Natural killer cell treated with Interleukin-12 subunit alpha and Interleukin-12 subunit beta and Interleukin-15 and Interleukin-18, amount 100 ng/mL, for 72 hours (primary cell): ENCODE measurements at regions not wholly inside any gene's neighbourhood (a gene's known extent, or its start where the extent isn't known, plus 50 kb on each side); places are given as distances from the start of the nearest gene placed in this dataset.
"Not testable (repeated sequence)": the region's sequence is repeated elsewhere in the genome, so short reads cannot be mapped to it uniquely, and the experiment has no call there.

Experiments used
- ATAC-seq, 2 donors: fragments of 150-1000 bp; cut with Tn5 transposase in 1 of 2; sonication (Bioruptor Pico), chemical (Tn5 transposase) in 1 of 2; 2 replicates each; pipeline ENCODE4 v1.10.0; 2021
- DNase-seq: peaks from one replicate; pipeline ENCODE4 v3.0.0; 2022; ENCODE audit warnings: low spot score
- H3K27ac Mint-ChIP-seq, 2 donors: 1 replicate in 1 of 2; 2 replicates in 1 of 2; pipeline ENCODE4 v1.8.0; 2022; ENCODE audit warnings: mixed read lengths in 2 of 2, mild to moderate bottlenecking in 1 of 2, moderate library complexity in 1 of 2
- H3K27me3 Mint-ChIP-seq, 2 donors: 1 replicate in 1 of 2; 2 replicates in 1 of 2; pipeline ENCODE4 v1.8.0; 2022; ENCODE audit warnings: mixed read lengths in 2 of 2
- H3K36me3 Mint-ChIP-seq: one replicate; pipeline ENCODE4 v1.8.0; 2022; ENCODE audit warnings: mixed read lengths
- H3K4me1 Mint-ChIP-seq, 2 donors: 1 replicate in 1 of 2; 2 replicates in 1 of 2; pipeline ENCODE4 v1.8.0; 2022; ENCODE audit warnings: low read depth in 2 of 2, mixed read lengths in 2 of 2, mild to moderate bottlenecking in 1 of 2
- H3K4me3 Mint-ChIP-seq: one replicate; pipeline ENCODE4 v1.8.0; 2022; ENCODE audit warnings: mixed read lengths
- H3K9me3 Mint-ChIP-seq: 2 replicates; pipeline ENCODE4 v1.8.0; 2022; ENCODE audit warnings: mixed read lengths

- Mint-ChIP-seq H3K27ac (no peak overlapping the region), H3K4me1 (peaks cover 4 to 6% of the 10 kb centered on the region in 2 donors), H3K27me3 (peaks cover 6 to 22% of the 10 kb centered on the region in 2 donors), H3K9me3 (peaks cover 3% of the 10 kb centered on the region), H3K4me3 (no peak overlapping the region), H3K36me3 (no peaks in the 10 kb centered on the region)
- no peak for DNase-seq
- ATAC-seq: no peak
Measured at GRCh38 chr11:33539751-33540150, 160.9 kb downstream of the C11orf91 start.

- DNase-seq (no peak), ATAC-seq (no peak)
- H3K27ac Mint-ChIP-seq: no peak overlapping the region
- H3K36me3 Mint-ChIP-seq: no peaks in the 10 kb centered on the region
- no peak overlapping the region for H3K4me3 Mint-ChIP-seq
- H3K27me3 Mint-ChIP-seq: peaks cover 6 to 25% of the 10 kb centered on the region in 2 donors
- peaks cover 3% of the 10 kb centered on the region for H3K9me3 Mint-ChIP-seq
- peaks cover 4 to 6% of the 10 kb centered on the region in 2 donors for H3K4me1 Mint-ChIP-seq
Measured at GRCh38 chr11:33538726-33539125, 161.9 kb downstream of the C11orf91 start.

GRCh38 chr11:33536178-33536577, 164.4 kb downstream of the C11orf91 start:
- Mint-ChIP-seq H3K4me3 (no peak overlapping the region), H3K36me3 (no peaks in the 10 kb centered on the region), H3K27me3 (peaks cover 0 to 23% of the 10 kb centered on the region in 2 donors), H3K27ac (no peak overlapping the region), H3K4me1 (peaks cover 0 to 4% of the 10 kb centered on the region in 2 donors), H3K9me3 (peaks cover 3% of the 10 kb centered on the region)
- DNase-seq: no peak
- no peak for ATAC-seq

- no peak for ATAC-seq
- Mint-ChIP-seq H3K4me3 (no peak overlapping the region), H3K9me3 (peaks cover 3% of the 10 kb centered on the region), H3K27ac (no peak overlapping the region), H3K4me1 (peaks cover 0 to 2% of the 10 kb centered on the region in 2 donors), H3K36me3 (no peaks in the 10 kb centered on the region), H3K27me3 (peaks cover 0 to 22% of the 10 kb centered on the region in 2 donors)
- no peak for DNase-seq
Measured at GRCh38 chr11:33534575-33534974, 166.1 kb downstream of the C11orf91 start.

GRCh38 chr11:33533386-33534052, 167.1 kb downstream of the C11orf91 start:
- no peak for DNase-seq
- no peak overlapping the region for H3K4me3 Mint-ChIP-seq

GRCh38 chr11:33532720-33533385, 167.8 kb downstream of the C11orf91 start:
- no peak overlapping the region for H3K4me3 Mint-ChIP-seq
- DNase-seq: no peak
- H3K4me1 Mint-ChIP-seq: no peaks in the 10 kb centered on the region
- peaks cover 0 to 21% of the 10 kb centered on the region in 2 donors for H3K27me3 Mint-ChIP-seq
- H3K9me3 Mint-ChIP-seq: peaks cover 3% of the 10 kb centered on the region
- H3K36me3 Mint-ChIP-seq: no peaks in the 10 kb centered on the region
- no peak for ATAC-seq
- no peak overlapping the region for H3K27ac Mint-ChIP-seq

More at GRCh38 chr11:33533386-33534052, 167.1 kb downstream of the C11orf91 start:
- ATAC-seq: no peak
- Mint-ChIP-seq H3K36me3 (no peaks in the 10 kb centered on the region), H3K9me3 (peaks cover 3% of the 10 kb centered on the region), H3K27ac (no peak overlapping the region), H3K4me1 (no peaks in the 10 kb centered on the region), H3K27me3 (peaks cover 0 to 21% of the 10 kb centered on the region in 2 donors)

- H3K4me1 Mint-ChIP-seq: no peaks in the 10 kb centered on the region
- peaks cover 4% of the 10 kb centered on the region for H3K36me3 Mint-ChIP-seq
- ATAC-seq (no peak), DNase-seq (no peak)
- H3K27ac Mint-ChIP-seq: no peak overlapping the region
- H3K9me3 Mint-ChIP-seq: peaks cover 6% of the 10 kb centered on the region
- H3K27me3 Mint-ChIP-seq: peaks cover 5 to 23% of the 10 kb centered on the region in 2 donors
- H3K4me3 Mint-ChIP-seq: no peak overlapping the region
Measured at GRCh38 chr11:33532257-33532656, 168.4 kb downstream of the C11orf91 start.

GRCh38 chr11:33531743-33532181, 168.9 kb downstream of the C11orf91 start:
- peaks cover 8% of the 10 kb centered on the region for H3K9me3 Mint-ChIP-seq
- H3K27ac Mint-ChIP-seq: no peak overlapping the region
- H3K27me3 Mint-ChIP-seq: peaks cover 10 to 20% of the 10 kb centered on the region in 2 donors
- DNase-seq (no peak), ATAC-seq (no peak)
- no peaks in the 10 kb centered on the region for H3K4me1 Mint-ChIP-seq
- peaks cover 9% of the 10 kb centered on the region for H3K36me3 Mint-ChIP-seq
- H3K4me3 Mint-ChIP-seq: no peak overlapping the region

- ATAC-seq (no peak), DNase-seq (no peak)
- peaks cover 15 to 20% of the 10 kb centered on the region in 2 donors for H3K27me3 Mint-ChIP-seq
- peaks cover 10% of the 10 kb centered on the region for H3K36me3 Mint-ChIP-seq
- H3K4me1 Mint-ChIP-seq: no peaks in the 10 kb centered on the region
- H3K27ac Mint-ChIP-seq: no peak overlapping the region
- H3K9me3 Mint-ChIP-seq: peaks cover 8% of the 10 kb centered on the region
- no peak overlapping the region for H3K4me3 Mint-ChIP-seq
Measured at GRCh38 chr11:33530815-33531214, 169.8 kb downstream of the C11orf91 start.

- Mint-ChIP-seq H3K27me3 (peaks cover 22 to 25% of the 10 kb centered on the region in 2 donors), H3K36me3 (peaks cover 10% of the 10 kb centered on the region), H3K4me1 (no peaks in the 10 kb centered on the region), H3K27ac (no peak overlapping the region), H3K4me3 (no peak overlapping the region), H3K9me3 (peaks cover 8% of the 10 kb centered on the region)
- DNase-seq: no peak
- ATAC-seq: no peak
Measured at GRCh38 chr11:33529461-33529860, 171.2 kb downstream of the C11orf91 start.

GRCh38 chr11:33527738-33528137, 172.9 kb downstream of the C11orf91 start:
- not testable (repeated sequence) for ATAC-seq, H3K27ac Mint-ChIP-seq, H3K4me3 Mint-ChIP-seq, H3K4me1 Mint-ChIP-seq, H3K9me3 Mint-ChIP-seq, DNase-seq
- H3K36me3 Mint-ChIP-seq: peaks cover 10% of the 10 kb centered on the region
- H3K27me3 Mint-ChIP-seq: peaks cover 20 to 26% of the 10 kb centered on the region in 2 donors

GRCh38 chr11:33525789-33526188, 174.8 kb downstream of the C11orf91 start:
- Mint-ChIP-seq H3K27ac (no peak overlapping the region), H3K9me3 (peaks cover 8% of the 10 kb centered on the region), H3K36me3 (peaks cover 10% of the 10 kb centered on the region), H3K27me3 (peaks cover 16 to 36% of the 10 kb centered on the region in 2 donors), H3K4me1 (no peaks in the 10 kb centered on the region), H3K4me3 (no peak overlapping the region)
- DNase-seq: no peak
- ATAC-seq: no peak

- Mint-ChIP-seq H3K4me1 (no peaks in the 10 kb centered on the region), H3K36me3 (no peaks in the 10 kb centered on the region), H3K27me3 (peaks cover 21 to 49% of the 10 kb centered on the region in 2 donors), H3K27ac (no peak overlapping the region), H3K9me3 (no peaks in the 10 kb centered on the region), H3K4me3 (no peak overlapping the region)
- DNase-seq (no peak), ATAC-seq (no peak)
Measured at GRCh38 chr11:33521384-33521783, 179.2 kb downstream of the C11orf91 start.

GRCh38 chr11:33520112-33520511, 180.5 kb downstream of the C11orf91 start:
- ATAC-seq: no peak
- H3K36me3 Mint-ChIP-seq: no peaks in the 10 kb centered on the region
- H3K27ac Mint-ChIP-seq: no peak overlapping the region

More at GRCh38 chr11:33520112-33520511, 180.5 kb downstream of the C11orf91 start:
- no peaks in the 10 kb centered on the region for H3K9me3 Mint-ChIP-seq
- peaks cover 19 to 54% of the 10 kb centered on the region in 2 donors for H3K27me3 Mint-ChIP-seq
- H3K4me1 Mint-ChIP-seq: no peaks in the 10 kb centered on the region
- H3K4me3 Mint-ChIP-seq: no peak overlapping the region
- DNase-seq: no peak
